ENCODE measurements at regions not wholly inside any gene's neighbourhood (a gene's known extent, or its start where the extent isn't known, plus 50 kb on each side); places are given as distances from the start of the nearest gene placed in this dataset.
A peak's percentile ranks its signal among the peaks of the same experiment; 100 is the strongest.
"Not testable (repeated sequence)": the region's sequence is repeated elsewhere in the genome, so short reads cannot be mapped to it uniquely, and the experiment has no call there.

GRCh38 chr1:70760154-70760553, 287.5 kb downstream of the PTGER3 start:
- no peak for DNase-seq

DNA sequence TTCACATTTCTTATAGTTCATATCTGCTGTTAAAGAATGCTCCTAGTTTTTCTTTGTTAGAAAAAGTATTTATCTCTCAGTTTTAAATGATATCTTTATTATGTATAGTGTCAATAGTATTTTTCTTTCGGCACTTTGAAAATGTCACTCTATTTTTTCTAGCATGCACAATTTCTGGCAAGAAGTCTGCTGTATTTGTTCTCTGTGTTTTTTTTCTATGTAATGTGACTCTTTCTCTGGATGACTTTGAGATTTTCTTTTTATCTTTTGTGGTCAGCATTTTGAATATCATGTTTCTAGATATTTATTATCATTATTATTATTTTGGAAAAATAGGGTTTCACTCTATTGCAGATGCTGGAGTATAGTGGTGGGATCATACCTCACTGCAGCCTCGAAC, 285.2 kb downstream of the PTGER3 start:
- no peak for DNase-seq

GRCh38 chr1:70764747-70765146, 282.9 kb downstream of the PTGER3 start:
- no peak for DNase-seq

GRCh38 chr1:70767377-70767776, 280.2 kb downstream of the PTGER3 start:
- DNase-seq, result no peak

DNA sequence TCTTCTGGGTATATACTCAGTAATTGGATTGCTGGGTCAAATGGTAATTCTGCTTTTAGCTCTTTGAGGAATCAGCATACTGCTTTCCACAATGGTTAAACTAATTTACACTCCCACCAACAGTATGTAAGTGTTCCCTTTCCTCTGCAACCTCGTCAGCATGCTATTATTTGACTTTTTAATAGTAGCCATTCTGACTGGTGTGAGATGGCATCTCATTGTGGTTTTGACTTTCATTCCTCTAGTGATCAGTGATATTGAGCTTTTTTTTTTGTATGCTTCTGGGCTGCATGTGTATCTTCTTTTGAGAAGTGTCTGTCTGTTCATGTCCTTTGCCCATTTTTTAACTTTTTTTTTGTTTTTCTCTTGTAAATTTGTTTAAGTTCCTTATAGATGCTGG, 279.4 kb downstream of the PTGER3 start:
- DNase-seq, result no peak

- DNase-seq, result no peak
Measured at GRCh38 chr1:70778056-70778762, 269.4 kb downstream of the PTGER3 start.

GRCh38 chr1:70778934-70779333, 268.7 kb downstream of the PTGER3 start:
- DNase-seq, result no peak

DNA sequence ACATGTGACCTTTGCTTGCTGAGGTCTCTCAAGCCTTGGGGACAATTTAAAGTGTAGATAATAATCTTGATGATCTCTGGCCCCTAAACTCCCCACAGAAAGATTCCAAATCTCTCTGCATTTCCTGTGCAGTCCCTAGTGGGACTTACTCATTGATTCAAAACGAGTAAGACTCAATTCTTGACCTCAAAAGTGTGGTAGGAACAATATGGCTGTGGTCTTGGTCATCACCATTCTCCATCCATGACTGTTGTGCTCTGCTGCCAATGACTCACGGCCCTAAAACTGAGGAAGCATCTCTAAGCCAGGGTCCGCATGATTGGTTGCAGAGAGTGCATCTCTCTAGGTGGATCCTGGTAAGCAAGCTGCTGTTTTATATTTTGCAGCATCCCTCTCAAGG, 268.0 kb downstream of the PTGER3 start:
- no peak for DNase-seq

DNA sequence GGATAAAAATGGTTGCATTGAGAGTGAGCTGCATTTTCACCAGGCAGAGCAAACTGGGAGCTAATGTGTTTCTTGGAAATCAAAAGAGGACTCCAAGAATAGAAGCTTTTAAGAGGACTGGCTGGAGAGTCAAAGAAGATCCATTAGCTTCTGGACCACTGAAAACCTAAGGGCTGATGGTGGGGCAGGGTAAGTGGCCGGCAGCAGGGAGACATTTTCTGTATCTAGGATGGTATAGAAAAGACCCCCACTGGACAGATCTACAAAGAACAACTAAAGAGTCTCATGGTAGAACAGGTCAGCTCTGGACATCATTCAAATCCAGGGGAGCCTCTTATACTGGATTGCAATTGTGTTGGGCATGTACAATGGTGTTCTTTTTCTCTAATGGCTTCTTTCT, 262.3 kb downstream of the PTGER3 start:
- no peak for DNase-seq

DNA sequence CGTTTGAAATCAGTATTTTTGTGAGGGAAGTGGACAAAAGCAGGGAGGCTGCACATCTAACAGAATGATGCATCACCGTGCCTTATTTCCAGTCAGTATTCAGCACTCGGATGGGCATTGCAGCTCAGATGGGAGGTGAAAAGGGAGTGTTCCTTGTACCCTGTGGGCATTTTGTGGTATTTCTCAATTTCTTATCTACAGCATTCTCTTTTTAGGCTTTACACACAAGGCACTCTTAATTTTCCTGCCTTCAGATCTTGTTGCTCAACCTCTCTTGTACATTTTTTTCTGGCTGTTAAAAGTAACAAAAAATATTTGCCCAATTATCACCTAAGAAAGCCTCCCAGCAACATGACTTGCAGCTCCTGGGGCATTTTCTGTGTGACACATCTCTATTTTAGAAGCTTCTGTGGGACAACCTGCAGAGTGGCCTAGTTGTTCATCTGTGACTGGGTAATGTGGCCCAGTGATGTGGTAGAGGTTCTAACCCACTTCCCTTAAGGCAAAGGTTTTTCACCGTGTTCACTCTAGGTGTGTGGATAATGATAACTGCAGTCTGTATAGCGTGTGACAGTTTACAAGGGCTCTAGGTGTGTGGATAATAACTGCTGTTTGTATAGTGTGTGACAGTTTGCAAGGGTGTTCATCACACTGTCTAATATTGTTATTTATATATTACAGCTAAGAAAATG, 257.2 kb downstream of the PTGER3 start:
- no peak for DNase-seq

GRCh38 chr1:70795064-70795463, 252.6 kb downstream of the PTGER3 start:
- not testable (repeated sequence) for DNase-seq

GRCh38 chr1:70796298-70796697, 251.3 kb downstream of the PTGER3 start:
- DNase-seq, result not testable (repeated sequence)

DNA sequence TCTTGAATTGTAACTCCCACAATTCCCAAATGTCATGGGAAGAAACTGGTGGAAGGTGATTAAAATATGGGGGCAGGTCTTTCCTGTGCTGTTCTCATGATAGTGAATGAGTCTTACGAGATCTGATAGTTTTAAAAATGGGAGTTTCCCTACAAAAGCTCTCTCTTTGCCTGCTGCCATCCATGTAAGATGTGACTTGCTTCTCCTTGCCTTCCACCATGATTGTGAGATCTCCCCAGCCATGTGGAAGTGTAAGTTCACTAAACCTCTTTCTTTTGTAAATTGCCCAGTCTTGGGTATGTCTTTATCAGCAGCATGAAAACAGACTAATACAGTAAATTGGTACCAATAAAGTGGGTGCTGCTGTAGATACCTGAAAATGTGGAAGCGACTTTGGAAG, 245.0 kb downstream of the PTGER3 start:
- not testable (repeated sequence) for DNase-seq

DNA sequence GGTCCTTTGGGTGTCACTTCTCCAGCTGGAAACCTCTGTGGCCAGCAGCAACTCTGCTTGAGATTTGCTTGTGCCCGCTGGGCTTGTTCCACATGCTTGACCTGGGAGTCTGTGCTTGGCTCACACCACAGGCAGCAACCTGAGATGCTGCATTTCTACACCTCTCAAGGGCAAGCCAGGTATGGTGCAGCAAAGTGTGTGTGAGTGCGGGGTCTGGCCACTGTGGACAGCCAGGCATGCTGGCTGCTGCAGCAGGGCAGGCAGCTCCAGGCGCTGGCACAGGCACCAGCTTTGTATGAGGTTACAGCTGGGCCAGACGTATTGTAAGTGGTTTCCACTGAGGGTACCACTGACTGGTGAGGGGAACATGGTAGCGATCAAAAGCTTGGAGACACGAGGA, 242.0 kb downstream of the PTGER3 start:
- DNase-seq, result peak in 1 of 14 donors; percentile 0

DNA sequence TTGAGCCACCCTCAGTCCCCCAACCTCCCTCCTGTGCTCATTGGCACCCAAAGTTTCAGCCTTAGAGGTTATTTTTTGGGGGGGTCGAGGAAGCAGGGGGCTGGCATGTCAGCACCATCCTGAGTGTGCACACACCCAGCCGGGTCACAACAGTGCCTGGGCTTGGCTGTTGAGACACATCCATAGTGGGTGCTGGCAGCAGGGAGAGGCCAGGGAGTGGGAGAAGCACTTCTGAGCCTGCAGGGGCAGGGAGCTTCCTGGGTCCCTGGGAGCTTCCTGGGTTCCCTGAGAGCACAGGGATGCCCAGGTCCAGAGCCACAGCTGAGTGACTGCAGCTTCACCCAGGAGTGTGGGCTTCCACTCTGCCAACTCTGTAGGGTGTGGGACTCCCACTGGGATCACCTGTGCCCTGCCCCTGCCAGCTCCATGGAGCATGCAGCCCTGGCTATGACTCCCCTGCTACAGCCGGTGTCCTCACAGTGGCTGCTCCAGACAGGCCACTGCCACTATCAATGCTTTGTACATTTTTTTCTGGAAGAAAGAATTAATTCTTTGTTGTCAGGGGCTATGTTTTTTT, 240.4 kb downstream of the PTGER3 start:
- no peak for DNase-seq

DNA sequence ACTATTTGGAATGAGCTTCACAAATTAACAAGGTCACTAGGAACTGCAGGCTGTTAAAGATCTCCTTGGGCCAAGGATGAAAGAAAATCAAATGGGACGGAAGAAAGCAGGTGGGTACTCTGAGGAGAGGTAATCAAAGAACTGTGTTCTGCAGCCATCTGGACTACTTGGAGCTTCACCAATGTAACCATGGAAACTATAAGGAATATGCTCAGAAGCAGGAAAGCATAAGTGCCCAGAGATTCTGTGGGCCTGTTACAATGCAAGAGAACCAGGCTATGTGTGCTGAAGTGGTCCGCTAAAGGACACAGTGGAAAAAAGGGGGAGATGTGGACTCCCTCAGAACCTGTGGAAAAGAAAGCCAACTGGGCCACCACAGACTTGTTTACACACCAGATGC, 238.5 kb downstream of the PTGER3 start:
- DNase-seq, result peak in 1 of 14 donors; percentile 3

DNA sequence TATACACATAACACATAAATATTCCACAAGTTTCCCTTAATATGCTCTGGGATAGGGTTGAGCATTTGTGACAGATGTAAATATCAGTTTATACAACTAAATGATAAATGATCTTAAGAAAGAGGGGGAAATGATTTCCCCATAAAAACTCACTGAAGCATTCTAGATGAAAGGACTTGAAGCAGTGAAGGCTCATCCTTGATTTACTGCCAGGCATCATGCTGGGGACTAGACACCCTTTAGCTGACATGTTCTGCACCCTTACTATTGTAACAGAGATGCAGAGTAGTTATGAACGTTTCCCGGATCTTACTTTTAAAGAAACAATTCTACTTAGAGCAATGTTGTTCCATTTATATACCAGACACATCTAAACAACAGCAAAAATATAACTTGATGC, 235.8 kb downstream of the PTGER3 start:
- no peak for DNase-seq

GRCh38 chr1:70812442-70813109, 235.0 kb downstream of the PTGER3 start:
- no peak for DNase-seq

GRCh38 chr1:70818401-70818800, 229.2 kb downstream of the PTGER3 start:
- DNase-seq, result no peak

DNA sequence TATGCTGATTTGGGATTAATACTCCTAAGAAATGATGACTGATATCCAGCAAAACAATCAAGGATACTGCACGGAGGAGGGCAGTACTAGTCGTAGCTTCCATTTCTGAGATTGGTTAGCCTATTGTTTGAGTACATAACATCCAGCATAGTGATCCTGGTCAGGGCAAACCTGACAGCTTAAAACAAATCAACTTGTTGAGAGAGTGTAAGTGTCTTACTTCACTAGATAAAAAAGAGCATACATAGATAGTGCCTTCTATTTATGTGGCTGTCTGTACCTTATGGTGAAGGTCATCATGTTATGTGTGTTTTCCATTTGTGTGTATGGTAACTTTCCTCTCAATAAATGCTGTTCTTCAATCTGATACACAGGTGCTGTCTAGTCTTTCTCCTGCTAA, 228.4 kb downstream of the PTGER3 start:
- DNase-seq, result no peak

DNA sequence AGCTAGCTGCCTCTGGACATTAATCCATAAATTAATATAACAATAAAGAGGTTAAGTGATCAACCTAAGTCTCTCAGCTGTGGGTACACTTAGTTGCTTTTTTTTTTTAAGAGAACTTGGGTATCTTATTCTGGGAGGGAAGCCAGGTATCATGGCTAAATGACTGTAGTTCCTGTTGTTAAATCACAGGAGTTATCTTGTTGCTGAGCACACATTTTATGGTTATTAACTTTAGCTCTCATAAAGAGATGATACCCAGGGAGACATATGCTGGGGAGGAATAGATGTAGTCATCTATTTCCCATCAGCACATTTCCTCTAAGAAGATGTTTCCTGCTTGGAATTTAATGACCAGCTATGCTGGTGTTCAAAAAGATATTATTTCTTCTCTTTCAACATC, 227.8 kb downstream of the PTGER3 start:
- DNase-seq, result no peak

- DNase-seq, result no peak
Measured at GRCh38 chr1:70820396-70820795, 227.2 kb downstream of the PTGER3 start.

GRCh38 chr1:70820995-70821394, 226.6 kb downstream of the PTGER3 start:
- no peak for DNase-seq

All from C1 segment of cervical spinal cord (tissue), 14 donors.